Activated CD4-positive, alpha-beta T cell treated with anti-CD3 and anti-CD28 coated beads, Interleukin-2, amount 50 U/mL, for 48 hours (primary cell): ENCODE measurements at regions not wholly inside any gene's neighbourhood (a gene's known extent, or its start where the extent isn't known, plus 50 kb on each side); places are given as distances from the start of the nearest gene placed in this dataset.
"Not testable (repeated sequence)": the region's sequence is repeated elsewhere in the genome, so short reads cannot be mapped to it uniquely, and the experiment has no call there.

Experiments used
- DNase-seq, 2 experiments: peaks; one replicate each; pipeline ENCODE4 v3.0.0-alpha.2; 2020

GRCh38 chr17:71516149-71516548, 604.7 kb upstream of the SOX9 start:
- no peak for DNase-seq

GRCh38 chr17:71519285-71519684, 601.5 kb upstream of the SOX9 start:
- no peak for DNase-seq

GRCh38 chr17:71521724-71522123, 599.1 kb upstream of the SOX9 start:
- DNase-seq = no peak

- no peak for DNase-seq
These were observed 598.4 kb upstream of the SOX9 start for GRCh38 chr17:71522383-71522782.

- DNase-seq = no peak
These were observed 593.5 kb upstream of the SOX9 start for GRCh38 chr17:71527311-71527710.

GRCh38 chr17:71528210-71528609, 592.6 kb upstream of the SOX9 start:
- no peak for DNase-seq

- DNase-seq = no peak
These were observed 590.6 kb upstream of the SOX9 start for GRCh38 chr17:71530248-71530647.

GRCh38 chr17:71535321-71535720, 585.5 kb upstream of the SOX9 start:
- DNase-seq = no peak

GRCh38 chr17:71546419-71546818, 574.4 kb upstream of the SOX9 start:
- no peak for DNase-seq

GRCh38 chr17:71547904-71548303, 572.9 kb upstream of the SOX9 start:
- DNase-seq = no peak

GRCh38 chr17:71548540-71549190, 572.2 kb upstream of the SOX9 start:
- DNase-seq = no peak

GRCh38 chr17:71550675-71551074, 570.1 kb upstream of the SOX9 start:
- DNase-seq = no peak

GRCh38 chr17:71553381-71553780, 567.4 kb upstream of the SOX9 start:
- DNase-seq = no peak

GRCh38 chr17:71558901-71559300, 561.9 kb upstream of the SOX9 start:
- DNase-seq = no peak

GRCh38 chr17:71572343-71572742, 548.5 kb upstream of the SOX9 start:
- DNase-seq = no peak

- DNase-seq = no peak
These were observed 542.4 kb upstream of the SOX9 start for GRCh38 chr17:71578446-71578845.

- DNase-seq = no peak
These were observed 540.6 kb upstream of the SOX9 start for GRCh38 chr17:71580220-71580619.

- DNase-seq = no peak
These were observed 535.3 kb upstream of the SOX9 start for GRCh38 chr17:71585540-71585939.

GRCh38 chr17:71592431-71592830, 528.4 kb upstream of the SOX9 start:
- no peak for DNase-seq

GRCh38 chr17:71593078-71593477, 527.7 kb upstream of the SOX9 start:
- no peak for DNase-seq

- DNase-seq = not testable (repeated sequence)
These were observed 521.2 kb upstream of the SOX9 start for GRCh38 chr17:71599583-71599982.

GRCh38 chr17:71600137-71600789, 520.6 kb upstream of the SOX9 start:
- no peak for DNase-seq

GRCh38 chr17:71601894-71602504, 518.8 kb upstream of the SOX9 start:
- DNase-seq = no peak

- DNase-seq = no peak
These were observed 506.8 kb upstream of the SOX9 start for GRCh38 chr17:71613996-71614395.

- no peak for DNase-seq
These were observed 505.0 kb upstream of the SOX9 start for GRCh38 chr17:71615820-71616219.
